GM21529 (cell line): ENCODE measurements at regions not wholly inside any gene's neighbourhood (a gene's known extent, or its start where the extent isn't known, plus 50 kb on each side); places are given as distances from the start of the nearest gene placed in this dataset.

Source experiments
- ATAC-seq: cut with Tn5 transposase; IDR thresholded peaks from one replicate; pipeline ENCODE4 v1.9.1; 2021; ENCODE audit not compliant: unreplicated experiment

DNA sequence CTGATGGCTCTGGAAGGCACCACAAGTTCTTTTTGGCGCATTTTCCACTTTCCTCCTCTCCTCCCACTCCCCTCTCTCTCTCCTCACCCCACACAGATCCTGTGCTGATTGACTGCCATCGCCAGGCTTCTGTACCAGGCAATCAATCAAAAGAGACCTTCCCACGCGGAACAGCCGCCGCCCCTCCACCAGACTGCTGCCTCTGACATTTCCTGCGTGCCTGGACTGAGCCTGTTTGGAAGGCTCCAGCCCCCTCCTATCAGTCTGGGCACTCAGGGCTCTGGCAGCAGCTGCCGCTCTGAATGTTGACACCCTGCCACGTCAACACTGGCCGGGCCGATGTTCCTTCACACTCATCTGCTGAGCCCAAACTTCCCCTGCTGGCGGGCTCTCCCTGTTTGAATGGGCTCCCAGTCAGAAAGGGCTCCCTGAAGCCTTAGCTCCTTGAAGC lies 467.7 kb downstream of the EPHA4 start:
- no peak for ATAC-seq

DNA sequence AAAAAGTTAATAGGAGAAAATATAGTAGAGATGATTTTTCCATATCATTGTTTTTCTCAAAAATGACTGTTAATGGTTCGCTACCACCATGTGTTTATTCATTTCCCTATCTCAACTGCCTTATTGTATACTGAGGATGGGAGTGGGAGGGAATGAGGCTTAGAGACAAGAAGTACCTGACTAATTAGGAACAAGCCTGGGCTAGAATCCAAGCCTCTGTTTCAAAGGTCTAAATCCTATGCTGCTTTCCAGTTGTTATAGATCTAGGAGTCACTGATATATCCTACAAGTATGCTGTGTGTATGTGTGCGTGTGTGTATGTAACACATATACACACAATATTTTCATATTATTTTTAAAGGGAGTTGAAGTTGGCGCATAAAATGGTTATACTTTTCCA lies 465.9 kb downstream of the EPHA4 start:
- ATAC-seq = no peak

DNA sequence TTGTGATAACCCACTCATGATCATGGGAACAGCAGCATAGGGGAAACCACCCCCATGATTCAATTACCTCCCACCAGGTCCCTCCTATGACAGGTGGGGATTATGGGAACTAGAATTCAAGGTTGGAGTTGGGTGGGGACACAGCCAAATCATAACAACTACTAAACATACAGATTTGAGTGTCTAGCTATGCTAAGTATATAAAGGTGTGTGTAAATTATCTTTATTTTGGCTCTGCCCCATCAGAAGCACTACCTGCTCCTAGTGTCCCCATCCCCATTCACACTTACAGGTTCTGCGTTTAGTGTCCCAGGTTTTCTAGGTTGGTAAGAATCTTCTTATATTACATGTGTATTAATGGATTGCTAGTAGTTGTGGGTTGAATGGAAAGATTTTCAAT lies 464.7 kb downstream of the EPHA4 start:
- no peak for ATAC-seq

DNA sequence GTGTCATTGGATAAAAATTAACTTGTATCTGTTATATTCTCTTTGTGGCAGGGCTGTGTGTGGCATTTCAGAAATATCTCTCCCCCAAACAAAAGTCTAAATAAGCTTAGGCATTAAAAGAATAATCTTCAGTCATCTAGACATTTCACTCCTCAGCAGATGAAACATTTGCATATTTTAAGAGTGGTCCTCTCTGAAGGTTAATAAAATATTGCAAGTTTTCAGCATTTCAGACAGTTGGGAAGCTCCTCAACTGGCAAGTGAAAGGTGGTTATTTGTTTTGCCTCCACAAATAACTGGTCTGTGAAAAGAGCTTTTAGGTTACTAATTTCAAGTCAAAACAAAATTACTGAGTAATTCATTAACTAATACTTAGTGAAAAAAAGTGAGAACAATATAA lies 462.6 kb downstream of the EPHA4 start:
- no peak for ATAC-seq

DNA sequence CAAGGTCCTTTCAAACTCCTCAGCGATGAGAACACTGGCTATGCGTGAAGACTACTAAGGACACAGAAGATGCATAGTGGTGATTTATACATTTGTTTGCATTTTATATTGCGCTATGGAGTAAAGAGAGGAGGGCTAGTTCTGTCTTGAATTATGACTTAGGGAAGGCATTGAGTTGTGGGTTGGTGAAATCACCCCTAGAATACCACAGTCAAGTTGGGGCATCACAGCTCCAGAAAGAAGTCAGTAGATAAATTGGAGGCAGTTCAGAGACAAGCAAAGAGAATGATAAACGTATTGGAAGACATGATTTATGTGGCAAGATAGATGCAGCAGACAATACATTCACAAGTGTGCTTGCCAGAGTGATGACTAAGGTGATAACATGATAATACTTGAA lies 460.4 kb downstream of the EPHA4 start:
- no peak for ATAC-seq

DNA sequence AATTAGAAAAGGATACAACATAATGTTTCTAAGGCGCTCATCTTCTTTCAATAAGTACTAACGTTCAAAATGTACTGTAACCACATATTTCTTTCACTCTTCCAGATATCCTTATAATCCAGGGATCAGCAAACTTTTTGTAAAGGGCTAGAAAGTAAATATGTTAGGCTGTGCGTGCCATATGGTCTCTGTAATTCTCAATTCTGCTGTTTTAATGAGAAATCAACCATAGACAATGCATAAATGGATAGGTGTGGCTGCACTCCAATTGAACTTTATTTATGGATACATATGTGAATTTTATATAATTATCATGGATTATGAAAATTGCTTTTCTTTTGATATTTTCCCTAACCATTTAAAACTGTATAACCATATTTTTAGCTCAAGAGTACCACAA lies 459.4 kb downstream of the EPHA4 start:
- no peak for ATAC-seq

DNA sequence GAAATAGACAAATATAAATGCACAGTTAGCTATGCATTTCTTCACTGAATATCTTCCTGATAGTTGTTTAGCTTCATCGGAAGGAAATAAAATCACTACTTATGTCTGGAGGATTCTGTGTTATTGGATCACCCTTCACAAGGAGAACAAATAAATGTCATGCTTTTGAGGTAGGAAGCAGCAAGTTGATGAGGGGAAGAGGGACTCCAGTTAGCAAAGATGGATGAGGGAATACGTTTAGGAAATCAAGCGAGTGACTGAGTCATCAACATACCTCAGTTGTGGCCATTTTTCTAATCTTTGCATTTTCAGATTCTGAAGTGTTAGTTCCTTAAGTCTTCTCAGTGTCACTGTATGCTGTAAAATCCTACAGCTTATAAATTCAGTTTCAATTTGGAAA lies 456.2 kb downstream of the EPHA4 start:
- no peak for ATAC-seq

DNA sequence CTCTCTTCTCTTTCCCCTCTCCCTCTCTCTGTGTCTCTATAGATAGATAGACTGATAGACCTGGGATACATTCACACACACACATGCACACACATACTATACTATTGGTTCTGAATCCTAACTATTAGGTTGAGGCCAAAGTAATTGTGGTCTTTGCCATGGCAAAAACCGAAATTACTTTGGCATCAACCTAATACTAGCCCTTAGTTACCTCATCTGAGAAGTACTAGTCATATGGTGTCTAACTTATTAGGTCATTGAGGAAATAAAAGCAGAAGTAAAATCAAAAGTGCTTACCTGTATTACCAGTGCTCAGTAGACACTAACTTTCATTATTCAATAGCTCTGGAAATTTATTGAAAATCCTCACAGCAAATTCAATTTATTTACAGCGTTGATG lies 451.5 kb downstream of the EPHA4 start:
- no peak for ATAC-seq

DNA sequence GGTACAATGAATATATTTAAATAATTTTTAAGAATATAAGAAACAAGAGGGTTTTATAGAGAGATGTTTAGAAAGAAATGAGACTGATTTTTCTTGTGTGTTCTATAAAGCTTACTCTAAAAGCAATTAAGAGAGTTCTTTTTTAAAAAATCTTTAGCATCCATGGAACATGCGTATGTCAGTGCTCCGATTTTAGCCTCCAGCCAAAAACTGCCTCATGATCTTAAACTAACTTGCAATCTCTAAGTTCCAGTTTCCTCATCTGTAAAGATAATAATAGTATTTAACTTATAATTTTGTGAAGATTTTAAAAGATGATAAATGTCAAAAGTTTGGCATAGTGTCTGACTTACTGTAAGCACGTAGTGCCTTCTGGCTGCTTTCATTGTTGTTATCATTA lies 448.7 kb downstream of the EPHA4 start:
- ATAC-seq = no peak

DNA sequence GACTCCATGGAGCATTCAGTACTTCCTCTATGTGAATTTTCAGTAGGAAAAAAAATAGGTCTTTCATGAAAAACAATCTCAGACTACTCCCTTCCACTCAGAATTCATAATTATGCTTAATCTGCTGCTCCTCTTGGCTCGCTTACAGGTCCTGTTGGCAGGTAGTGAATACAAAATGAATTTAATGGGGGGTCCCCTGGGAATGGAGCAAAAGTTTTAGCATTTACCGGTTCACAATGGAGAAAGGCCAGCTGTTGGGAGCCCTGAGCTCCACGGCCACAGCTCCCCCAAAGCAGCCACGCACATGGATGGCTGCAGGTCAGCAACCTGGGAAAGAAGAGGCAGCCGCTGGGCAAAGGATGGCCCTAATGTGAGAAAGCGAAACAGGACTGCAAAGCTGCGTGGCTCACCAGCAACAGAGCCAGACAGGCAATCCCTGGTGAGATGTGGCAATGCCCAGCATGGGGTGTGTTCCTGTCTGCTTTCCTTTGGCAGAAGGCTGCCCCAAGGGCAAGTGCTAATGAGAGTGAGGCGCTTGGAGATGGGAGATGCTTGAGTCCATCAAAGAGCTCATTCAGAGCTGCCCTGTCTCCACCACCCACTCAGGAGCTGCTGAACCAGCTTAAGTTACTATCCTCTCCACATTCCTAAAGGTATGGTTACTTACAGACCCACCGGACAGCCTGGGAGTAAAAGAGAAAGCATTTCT lies 447.4 kb downstream of the EPHA4 start:
- no peak for ATAC-seq

DNA sequence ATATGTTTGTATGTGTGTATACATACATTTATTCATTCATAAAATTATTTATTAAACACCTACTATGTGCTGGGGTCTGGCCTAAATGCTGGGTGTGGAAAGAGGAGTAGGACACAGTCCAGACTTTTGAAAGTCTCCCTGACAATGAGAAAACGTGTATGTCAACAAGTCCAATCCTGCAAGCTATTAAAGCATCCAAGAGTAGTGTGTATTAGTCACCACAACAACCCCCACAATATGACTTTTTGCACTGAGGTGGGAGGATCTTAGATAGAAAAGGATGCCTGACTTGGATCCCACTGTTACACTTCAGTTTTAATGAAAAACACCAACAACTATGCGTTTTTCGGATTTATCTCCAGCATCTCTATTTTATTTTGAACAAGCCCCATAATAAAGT lies 446.4 kb downstream of the EPHA4 start:
- ATAC-seq = no peak

DNA sequence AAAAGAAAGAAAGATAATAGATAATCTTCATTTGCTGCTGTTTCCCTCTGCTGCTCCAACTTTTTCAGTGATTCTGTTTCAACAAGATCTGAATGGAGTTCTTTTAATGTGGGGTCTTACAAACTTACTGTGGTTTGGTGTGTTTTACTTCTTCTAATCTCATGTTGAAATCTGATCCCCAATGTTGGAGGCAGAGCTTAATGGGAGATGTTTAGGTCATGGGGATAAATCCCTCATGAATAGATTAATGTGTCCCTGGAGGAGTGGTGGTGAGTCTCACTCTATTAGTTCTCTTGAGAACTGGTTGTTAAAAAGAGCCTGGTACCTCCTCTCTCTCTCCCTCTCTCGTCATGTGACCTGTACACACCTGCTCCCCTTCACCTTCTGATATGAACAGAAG lies 442.4 kb downstream of the EPHA4 start:
- no peak for ATAC-seq

DNA sequence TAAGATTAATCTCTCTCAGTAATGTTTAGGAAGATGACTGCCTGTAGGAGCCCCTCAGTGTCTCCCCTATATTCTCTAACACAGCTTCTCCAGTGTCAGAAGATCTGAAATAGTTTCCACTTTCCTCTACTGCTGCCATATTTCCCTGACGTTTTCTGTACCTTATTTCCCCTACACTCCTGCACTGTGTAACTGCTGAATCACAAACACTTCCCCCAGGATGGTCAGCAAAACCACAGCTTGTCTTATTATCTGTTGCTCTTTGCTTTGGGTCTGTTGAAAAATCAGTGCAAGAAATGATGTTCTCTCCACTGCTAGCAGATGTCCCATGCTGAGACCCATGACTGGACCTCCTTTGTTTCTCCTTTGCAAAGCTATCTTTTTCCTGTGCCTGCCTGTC lies 441.7 kb downstream of the EPHA4 start:
- no peak for ATAC-seq

DNA sequence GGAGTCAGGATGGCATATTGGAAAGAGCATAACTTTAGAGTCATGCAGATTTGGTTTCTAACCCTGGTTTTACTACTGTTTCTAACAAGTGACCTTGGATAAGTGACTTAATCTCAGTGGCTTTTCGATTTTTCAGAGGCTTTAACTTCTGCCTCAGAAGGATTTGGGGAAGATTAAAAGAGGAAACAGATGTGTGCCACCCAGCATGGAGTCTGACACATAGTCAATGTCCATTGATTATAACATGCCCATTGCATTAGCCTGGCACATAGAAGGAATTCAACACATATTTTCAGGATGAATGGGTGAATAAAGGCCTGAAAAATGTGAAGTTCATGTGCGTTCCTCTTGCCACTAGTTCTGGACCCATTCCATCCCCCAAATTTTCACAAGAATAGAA lies 438.2 kb downstream of the EPHA4 start:
- ATAC-seq = no peak

DNA sequence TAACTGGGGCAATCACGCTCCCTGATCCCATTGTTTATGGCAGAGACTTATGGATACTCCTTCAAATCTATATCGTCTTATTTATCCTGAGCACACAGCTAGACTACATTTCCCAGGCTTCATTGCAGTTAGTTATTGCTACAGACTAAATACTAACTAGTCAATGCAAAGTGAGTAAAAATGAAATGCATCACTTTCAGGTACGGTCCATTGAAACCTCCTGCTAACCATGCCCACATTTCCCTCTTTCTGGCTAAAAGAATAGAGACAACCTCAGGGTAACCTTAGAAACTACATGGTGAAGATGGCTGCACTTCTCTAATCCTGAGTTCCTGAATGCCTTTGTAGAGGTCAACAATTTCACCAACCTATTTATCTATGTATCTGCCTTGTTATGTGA lies 437.4 kb downstream of the EPHA4 start:
- ATAC-seq = no peak

DNA sequence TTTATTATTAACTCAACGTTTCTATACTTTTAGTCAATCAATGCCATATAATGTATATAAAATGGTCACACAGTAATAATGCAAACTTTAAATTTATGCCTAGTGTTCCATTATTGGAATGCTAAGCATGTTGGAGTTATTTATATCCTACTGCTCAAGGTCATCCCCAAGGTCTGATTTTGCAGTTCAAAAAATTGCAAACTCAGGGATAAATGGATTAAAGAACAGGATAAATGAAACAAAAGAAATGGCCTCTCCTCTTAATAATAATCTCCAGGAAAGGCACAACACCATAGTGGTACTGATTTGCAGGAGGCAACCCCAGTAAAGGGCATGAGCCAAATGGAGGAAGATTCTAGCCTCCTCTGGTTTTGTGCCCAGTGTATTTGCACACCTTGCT lies 436.4 kb downstream of the EPHA4 start:
- no peak for ATAC-seq

DNA sequence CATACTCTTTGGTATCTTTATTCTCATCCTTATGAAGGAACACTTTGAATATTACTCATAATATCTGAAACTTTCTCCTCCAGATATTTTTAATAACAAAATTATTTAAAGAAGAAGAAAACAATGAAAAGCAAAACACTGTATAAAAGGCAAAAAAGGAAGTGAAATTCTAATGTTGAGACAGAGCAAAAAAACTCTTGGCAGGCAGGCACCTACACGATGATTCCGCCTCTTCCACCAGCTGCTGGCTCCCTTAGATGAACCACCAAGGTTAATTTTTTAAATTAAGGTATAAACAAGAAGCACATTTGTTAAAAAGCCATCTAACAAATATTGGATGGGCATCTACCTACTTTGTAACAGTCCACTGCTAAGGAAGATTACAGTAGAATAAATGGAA lies 434.7 kb downstream of the EPHA4 start:
- no peak for ATAC-seq

DNA sequence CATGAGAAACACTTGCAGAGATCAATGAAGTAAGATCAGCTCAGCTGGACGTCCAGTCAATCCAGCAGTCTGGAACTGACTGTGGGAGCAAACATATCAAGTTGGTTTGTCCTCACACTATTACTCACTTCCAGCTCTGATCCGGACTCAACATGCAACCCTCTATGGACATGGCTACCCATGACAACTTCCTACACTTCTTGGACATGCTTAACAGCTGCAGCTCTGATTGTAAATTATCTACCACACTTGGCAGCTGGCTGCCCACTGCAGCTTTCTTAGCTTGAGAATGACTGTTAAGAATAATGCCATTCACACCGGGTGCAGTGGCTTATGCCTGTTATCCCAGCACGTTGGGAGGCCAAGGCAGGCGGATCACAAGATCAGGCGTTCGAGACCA lies 429.8 kb downstream of the EPHA4 start:
- ATAC-seq = no peak

DNA sequence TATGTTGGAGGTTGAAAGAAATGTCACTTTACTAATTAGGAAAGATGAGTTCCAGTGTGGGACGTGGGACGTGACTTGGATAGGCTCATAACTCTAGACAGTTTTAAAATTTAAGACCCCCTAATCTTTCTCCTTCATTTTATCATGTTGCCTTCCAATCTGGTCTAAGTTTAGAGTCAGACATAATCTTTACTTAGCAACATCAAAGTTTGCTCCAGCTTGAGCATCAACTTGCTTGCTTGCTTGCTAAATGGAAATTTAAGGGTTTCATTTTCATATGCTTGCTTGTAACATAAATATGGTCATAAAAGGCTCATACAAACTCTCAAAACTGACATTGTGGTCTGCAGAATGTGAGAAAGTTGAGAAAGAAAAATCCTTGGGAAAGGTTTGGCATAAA lies 428.9 kb downstream of the EPHA4 start:
- ATAC-seq = no peak

DNA sequence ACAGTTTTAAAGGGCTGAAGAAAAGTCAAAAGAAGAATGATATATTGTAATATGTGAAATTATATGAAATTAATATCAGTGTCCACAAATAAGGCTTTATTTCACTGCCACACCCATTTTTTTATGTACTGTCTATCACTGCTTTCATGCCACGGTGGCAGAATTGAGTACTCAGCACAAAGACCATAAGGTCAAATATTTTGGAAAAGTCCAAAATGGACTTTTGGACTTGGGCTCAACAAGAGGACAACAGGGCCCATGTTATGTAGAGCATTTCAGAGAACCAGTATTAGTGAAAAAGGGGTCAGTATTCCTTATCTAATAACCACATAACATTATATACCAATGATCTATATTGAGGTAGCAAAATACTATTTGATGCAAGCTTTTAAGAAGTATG lies 427.2 kb downstream of the EPHA4 start:
- ATAC-seq = no peak

DNA sequence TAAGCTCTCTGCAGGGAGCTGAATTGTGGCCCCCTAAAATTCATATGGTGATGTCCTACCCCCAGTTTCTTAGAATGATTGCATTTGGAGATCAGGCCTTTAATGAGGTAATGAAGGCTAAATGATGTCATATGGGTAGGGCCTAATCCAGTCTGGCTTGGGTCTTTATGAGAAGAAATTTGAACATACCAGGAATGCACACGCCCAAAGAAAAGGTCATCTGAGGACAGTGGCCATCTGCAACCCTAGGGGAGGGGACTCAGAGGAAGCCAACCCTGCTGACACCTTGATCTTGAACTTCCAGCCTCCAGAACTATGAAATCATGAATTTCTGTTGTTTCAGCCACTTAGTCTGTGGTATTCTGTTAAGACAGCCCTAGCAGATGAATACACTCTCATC lies 426.7 kb downstream of the EPHA4 start:
- no peak for ATAC-seq

DNA sequence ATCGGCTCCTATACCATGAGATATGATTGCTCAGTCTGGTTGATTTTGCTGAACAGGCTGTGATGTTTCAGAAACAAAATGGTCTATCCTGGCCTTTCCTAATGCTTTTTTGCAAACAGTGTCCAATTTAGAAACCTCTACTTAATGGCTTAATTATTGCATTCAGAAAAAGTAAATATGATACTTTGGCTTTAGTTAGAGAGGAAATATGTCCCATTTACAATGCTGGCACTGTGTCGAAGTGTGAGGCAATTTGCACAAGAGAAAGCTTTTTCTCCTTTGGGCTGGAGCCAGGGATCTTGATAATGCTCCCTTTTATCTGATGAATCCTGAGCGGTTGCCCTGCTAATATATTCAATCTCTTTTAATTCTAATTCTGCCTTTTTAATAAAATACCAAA lies 418.9 kb downstream of the EPHA4 start:
- no peak for ATAC-seq

DNA sequence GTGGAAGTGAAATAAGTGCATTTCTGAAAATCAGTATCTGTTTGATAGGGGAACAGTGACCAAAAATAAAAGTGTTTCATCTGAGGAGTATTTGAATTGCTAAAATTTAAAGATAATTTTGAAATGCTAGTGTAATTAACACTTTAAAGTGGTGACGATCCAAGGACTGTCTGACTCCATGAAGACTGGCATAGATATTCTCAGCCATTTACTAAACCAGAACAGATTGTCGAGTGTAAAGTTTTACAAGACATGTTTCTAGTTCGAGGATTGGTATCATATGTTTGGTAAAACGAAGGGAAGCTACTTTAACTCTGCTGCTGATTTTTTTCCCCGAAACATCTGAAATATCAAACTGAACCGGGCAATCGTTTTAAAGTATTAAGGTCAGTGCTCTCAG lies 417.9 kb downstream of the EPHA4 start:
- no peak for ATAC-seq
